ENCODE measurements at regions not wholly inside any gene's neighbourhood (a gene's known extent, or its start where the extent isn't known, plus 50 kb on each side); places are given as distances from the start of the nearest gene placed in this dataset.

DNA sequence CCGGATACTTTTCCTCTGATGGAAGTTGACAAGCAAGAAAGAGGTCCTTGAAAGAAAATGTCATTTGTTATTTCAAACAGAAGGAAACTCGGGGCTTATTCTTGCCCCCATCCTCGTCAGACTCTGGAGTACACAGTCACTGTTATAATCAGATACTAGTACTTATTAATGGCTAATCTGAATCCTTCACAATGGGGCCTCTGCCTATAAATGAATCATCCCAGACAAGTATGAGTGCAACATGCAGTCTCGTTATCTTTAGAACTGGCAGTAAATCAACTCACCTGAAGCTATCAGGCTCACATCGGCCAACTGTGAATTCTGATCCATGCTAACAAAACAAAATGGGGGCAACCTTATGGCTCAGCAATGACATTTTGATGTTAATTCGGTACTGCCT, 216.7 kb downstream of the GRIN2B start:
- TF ChIP-seq, protein P1, sequence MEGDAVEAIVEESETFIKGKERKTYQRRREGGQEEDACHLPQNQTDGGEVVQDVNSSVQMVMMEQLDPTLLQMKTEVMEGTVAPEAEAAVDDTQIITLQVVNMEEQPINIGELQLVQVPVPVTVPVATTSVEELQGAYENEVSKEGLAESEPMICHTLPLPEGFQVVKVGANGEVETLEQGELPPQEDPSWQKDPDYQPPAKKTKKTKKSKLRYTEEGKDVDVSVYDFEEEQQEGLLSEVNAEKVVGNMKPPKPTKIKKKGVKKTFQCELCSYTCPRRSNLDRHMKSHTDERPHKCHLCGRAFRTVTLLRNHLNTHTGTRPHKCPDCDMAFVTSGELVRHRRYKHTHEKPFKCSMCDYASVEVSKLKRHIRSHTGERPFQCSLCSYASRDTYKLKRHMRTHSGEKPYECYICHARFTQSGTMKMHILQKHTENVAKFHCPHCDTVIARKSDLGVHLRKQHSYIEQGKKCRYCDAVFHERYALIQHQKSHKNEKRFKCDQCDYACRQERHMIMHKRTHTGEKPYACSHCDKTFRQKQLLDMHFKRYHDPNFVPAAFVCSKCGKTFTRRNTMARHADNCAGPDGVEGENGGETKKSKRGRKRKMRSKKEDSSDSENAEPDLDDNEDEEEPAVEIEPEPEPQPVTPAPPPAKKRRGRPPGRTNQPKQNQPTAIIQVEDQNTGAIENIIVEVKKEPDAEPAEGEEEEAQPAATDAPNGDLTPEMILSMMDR (IDR thresholded peaks at IDR 0.05): no peak

DNA sequence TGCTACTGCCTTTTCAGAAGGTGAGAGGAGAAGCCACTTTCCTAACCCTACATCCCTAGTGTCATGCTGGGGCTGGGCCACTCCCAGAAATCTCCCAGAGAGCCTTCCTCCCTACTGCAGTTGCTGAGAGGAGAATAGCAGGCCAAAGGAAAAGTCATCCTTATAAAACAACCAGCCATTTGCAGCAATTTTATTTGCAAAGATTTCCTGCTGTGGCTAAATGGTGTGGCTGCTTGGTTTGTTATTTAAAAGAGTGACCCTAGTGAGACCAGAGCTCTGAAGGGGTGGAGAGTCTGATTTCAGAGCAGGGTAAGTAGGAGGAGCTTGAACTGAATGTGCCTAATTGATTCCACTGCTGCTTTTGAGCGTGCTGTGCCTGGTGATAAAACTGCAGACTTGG, 232.0 kb downstream of the GRIN2B start:
- TF ChIP-seq, protein P1 (IDR thresholded peaks at IDR 0.05): no peak

DNA sequence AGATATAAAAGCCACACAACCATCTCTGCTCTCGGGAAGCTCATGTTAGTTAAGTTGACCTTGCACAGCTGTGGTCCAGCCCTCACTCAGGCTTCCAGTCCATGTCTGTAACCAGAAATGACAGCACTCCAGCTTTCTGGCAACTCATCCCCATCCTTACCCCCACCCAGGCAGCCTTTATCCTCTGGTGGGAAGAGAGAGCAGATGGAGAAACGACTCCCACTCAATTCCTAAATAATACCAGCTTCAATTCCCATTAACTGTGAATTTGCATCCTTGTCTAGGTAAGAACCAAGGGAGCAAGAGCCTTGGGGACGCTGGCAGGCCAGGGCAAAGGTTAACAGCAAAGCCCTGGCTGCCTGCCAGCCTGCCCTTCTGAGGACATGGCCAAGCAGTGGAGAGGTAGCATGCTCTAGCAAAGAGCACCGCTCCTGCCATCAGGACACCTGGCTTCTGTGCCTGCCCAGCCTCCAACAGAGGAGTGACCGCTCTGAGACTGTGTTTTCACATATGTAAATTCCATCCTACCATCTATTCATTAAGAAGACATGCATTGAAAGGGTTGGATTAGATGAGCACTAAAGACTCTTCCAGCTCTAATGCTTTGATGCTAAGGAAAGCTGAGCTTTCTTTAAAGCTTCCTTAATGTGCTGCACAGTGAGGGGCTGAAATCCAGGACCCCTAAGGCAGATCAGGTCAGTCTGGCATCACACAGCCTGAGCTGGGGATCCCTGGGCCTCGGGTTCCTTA, 236.1 kb downstream of the GRIN2B start:
- TF ChIP-seq, protein P1 (IDR thresholded peaks at IDR 0.05): no peak

DNA sequence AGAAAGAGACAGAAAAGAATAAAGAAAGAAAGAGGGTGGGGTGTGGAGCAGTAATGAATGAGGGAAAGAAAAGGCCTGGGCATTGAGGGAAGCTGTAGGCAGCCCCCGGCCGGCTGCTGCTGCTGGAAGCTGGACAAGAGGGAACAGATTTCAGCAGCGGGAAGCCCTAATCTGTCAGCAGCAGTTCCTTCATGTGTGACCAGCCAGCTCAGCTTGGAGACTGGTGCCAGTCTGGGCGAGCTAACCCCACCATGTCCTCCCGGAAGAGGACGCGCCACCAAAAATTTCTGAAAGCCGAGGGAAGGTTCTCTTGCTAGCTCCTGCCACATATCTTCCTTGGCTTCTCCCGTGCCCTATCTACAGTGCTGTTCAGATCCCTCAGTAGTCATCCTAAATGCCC, 236.8 kb downstream of the GRIN2B start:
- TF ChIP-seq, protein P1 (IDR thresholded peaks at IDR 0.05): no peak

DNA sequence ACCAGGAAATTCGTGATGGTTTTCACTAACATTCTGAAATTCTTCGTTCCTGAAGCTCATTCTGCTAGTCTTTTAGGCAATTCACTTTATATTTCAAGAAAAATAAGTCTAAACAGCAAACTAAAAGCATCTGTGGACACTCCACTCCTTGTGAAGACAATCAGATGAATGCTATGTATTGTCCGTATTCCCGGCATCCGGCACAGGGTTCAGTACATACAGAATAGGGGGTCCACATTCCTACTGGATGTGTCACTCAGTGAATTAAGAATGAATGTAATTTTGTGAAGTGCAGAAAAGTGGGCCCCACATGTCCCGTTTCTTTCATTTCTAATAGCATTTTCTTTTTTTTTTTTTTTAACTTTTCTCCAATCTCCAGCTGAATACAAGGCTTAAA, 241.3 kb downstream of the GRIN2B start:
- TF ChIP-seq, protein P1 (IDR thresholded peaks at IDR 0.05): no peak

DNA sequence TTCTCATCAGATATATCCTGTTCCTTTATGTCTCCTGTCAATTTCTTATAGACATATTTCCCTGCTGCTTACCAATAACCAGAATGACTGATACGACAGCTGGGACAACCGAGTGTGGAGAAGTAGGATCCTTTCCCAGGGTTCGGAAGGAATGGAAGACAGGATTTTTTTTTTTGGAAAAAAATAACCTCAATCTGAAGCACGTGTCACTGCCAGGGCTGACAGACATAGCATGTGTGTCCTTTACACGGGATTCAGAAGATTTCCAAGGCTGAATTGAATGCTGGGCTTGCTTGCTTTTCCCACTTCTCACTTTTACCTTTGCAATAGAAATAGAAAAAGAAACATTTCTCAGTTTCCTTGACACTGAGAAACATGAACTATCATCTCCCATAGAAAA, 245.7 kb downstream of the GRIN2B start:
- TF ChIP-seq, protein P1 (IDR thresholded peaks at IDR 0.05): no peak

DNA sequence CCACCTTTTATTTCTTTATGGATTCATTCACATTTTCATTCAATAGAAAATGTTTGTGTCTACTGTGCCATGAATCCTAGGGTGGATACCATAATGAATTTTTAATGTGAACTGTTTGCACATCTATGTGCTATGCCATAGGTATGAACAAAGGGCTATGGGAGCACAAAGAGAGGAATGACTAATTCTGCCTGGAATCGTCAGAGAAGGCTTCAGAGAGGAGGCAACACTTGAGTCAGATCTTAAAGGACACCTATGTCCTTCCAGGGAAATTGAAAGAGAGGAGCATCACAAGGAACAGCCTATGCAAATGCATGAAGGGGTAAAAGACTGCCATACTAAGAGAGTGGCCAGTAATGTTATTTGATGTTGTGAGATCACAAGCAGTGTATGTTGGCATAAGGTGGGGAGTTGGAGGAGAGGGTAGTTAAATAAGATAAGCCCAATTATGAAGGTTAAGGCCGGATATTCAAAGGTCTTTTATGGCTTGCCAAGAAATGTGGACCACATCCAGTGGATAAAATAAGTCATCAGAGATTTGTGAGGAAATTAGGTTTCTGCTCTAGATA, 246.7 kb downstream of the GRIN2B start:
- TF ChIP-seq, protein P1 (IDR thresholded peaks at IDR 0.05): no peak
